ENCODE measurements at regions not wholly inside any gene's neighbourhood (a gene's known extent, or its start where the extent isn't known, plus 50 kb on each side); places are given as distances from the start of the nearest gene placed in this dataset.

- TF ChIP-seq CTCF (IDR thresholded peaks at IDR 0.05) (no peak), POLR2A (IDR thresholded peaks at IDR 0.05) (no peak)
Measured at GRCh38 chr1:189616893-189617292, 860.8 kb downstream of the BRINP3 start.
